Dedifferentiated amniotic fluid mesenchymal stem cell (primary cell): ENCODE measurements at regions not wholly inside any gene's neighbourhood (a gene's known extent, or its start where the extent isn't known, plus 50 kb on each side); places are given as distances from the start of the nearest gene placed in this dataset.

Experiments used
- DNase-seq: peaks from one replicate; pipeline ENCODE4 v3.0.0-alpha.2; 2016; ENCODE audit errors: extremely low spot score

DNA sequence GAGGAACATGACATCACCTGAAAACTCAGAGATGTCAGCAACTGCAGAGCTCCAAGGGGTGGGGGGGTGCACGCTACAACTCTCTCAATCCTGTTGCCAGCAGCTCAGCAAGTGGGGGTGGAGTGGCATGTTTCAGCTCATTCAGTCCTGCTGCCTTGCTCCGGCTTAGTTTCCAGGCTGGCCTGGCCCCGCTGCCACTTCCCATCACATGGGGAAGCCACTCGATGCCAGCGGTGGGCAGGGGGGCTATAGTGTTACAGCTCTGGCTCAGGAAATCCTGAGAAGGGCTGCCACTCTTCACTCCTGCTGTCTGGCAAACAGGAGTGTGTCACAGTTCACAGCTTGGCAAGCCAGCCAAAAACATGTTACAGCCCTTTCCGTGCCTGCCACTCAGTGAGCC, 356.5 kb upstream of the GULP1 start:
- DNase-seq, result no peak

- no peak for DNase-seq
These were observed 355.4 kb upstream of the GULP1 start for GRCh38 chr2:187936228-187936627.

- DNase-seq, result no peak
These were observed 352.5 kb upstream of the GULP1 start for GRCh38 chr2:187939180-187939579.

DNA sequence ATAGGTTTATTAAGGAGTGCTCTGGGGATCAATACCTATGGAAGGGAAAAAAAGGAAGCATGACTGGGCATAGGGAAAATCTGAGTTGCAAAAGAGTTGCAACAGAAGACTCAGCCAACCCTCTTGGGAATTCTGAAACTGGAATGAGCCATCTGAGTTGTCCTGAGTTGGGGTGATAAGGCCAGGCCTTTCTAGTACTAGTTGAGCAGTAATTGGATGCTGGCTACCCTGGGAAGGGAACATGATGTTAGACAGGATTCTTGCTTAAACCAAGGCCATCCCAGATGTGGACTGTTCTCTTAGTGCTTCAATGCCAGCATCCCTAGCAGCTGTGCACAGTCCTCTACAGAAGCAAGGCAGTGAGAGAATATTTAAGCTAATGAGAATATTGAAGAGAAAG, 348.8 kb upstream of the GULP1 start:
- DNase-seq, result no peak

- DNase-seq, result no peak
These were observed 347.8 kb upstream of the GULP1 start for GRCh38 chr2:187943772-187944369.

- no peak for DNase-seq
These were observed 341.8 kb upstream of the GULP1 start for GRCh38 chr2:187949859-187950258.

- DNase-seq, result no peak
These were observed 340.0 kb upstream of the GULP1 start for GRCh38 chr2:187951470-187952218.

- peak; percentile 15 for DNase-seq
These were observed 334.7 kb upstream of the GULP1 start for GRCh38 chr2:187956906-187957534.

- DNase-seq, result no peak
These were observed 331.9 kb upstream of the GULP1 start for GRCh38 chr2:187959821-187960220.

DNA sequence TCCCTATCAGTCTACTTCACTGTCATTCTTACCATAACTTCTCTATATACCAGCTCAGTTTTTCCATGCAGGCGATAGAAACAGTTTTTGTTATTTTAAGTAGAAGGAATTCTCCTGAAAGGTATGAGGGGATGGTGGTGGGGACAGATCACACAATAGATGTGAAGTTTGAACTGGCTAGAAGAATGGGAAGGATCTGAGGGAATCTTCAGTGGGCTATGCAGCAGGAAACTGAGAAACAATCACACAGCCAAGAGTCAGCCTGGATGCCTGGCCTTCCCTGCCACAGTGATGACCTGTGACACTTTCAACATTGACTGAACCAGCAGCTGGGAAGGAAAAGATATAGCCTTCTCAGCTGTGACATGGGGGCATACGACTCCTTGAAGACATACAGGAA, 329.1 kb upstream of the GULP1 start:
- no peak for DNase-seq

- no peak for DNase-seq
These were observed 326.9 kb upstream of the GULP1 start for GRCh38 chr2:187964746-187965145.

DNA sequence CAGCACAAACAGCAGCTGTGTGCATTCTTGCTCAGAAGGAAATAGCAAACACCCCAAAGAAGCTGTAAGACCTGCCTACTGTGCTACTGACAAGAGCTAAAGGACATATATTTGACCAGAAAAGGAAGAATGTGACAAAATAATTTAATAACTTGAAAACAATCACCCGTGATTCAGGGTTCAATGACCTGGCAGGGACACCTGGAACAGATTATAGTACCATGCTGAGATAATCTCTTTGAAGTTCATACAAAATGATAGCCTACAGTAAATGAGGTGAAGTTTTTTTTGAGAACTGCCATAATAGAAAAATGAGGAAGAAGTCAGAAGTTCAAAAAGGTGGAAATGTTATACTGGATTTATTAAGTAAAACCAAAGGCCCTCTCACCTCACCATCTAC, 324.8 kb upstream of the GULP1 start:
- DNase-seq, result no peak

- no peak for DNase-seq
These were observed 319.8 kb upstream of the GULP1 start for GRCh38 chr2:187971893-187972292.

- DNase-seq, result no peak
These were observed 315.3 kb upstream of the GULP1 start for GRCh38 chr2:187976259-187976985.

GRCh38 chr2:187976986-187977333, 314.7 kb upstream of the GULP1 start:
- DNase-seq, result no peak

GRCh38 chr2:187978356-187978755, 313.3 kb upstream of the GULP1 start:
- DNase-seq, result no peak

DNA sequence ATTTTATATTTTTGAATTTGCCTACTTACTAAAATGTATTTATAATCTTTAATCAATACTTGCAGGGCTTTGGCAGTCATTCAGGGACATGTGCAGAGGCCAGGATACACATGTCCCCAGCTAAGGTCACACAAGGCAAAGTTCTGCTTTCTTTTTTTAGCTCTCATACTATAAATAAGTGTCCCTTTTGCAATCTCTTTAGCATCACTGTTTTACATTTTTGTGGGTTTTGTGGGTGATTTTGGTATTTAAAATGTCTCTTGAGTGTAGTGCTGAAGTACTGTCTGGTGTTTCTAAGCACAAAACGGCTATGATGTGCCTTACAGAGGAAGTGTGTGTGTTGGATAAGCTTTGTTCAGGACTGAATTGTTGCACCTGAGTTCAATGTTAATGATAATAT, 309.0 kb upstream of the GULP1 start:
- DNase-seq, result peak; percentile 92

DNA sequence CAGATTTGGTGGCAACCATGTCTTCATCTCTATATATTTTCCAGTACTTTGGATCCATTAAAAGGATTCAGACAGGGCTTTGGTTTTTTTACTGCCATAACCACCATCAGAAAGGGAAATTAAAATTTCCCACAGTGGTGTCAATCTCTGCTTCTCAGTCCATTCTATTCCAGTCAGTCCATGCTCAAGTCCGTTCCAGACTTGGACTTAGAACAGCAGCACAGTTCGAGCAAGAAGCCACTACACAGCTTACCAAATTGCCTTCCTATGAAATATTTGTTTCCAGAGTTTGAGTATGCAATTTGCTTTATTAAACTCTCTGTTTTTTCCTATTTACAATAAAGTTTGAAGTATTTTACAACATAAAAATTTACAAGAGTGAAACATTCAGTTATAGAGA, 306.5 kb upstream of the GULP1 start:
- DNase-seq, result no peak

- DNase-seq, result no peak
These were observed 305.8 kb upstream of the GULP1 start for GRCh38 chr2:187985923-187986322.

DNA sequence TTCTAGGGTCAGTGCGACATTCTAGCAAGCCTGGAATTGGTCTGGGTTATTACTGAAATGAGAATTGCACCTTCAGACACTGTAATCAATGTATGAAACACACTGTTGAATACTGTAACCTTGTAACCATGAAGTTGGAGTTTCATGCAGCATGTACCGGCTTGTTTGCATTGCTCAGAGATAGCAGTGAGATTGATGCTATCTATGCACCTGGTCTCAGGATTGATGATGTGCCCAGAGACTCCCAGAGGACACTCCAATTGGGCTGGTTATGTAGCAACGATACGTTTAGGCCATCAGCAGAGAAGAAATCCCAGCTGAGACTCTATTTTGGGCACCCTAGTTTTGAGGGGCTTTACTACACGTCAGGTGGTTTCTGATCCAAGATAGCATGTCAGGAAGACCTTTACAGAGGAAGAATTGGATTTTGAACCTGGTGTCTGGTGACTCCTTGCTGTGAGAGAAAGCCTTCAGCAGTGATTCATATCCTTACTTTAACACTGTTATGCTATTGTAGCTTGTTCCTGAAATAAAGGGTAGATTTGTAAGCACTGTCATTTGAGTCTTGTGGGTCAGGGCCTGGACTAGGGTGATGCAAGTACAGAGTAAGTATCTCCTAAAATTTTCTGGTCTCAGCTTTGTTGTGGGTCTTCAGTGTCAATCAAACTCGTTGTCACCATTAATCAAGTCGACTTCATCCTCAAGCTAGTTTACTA, 305.1 kb upstream of the GULP1 start:
- DNase-seq, result no peak

DNA sequence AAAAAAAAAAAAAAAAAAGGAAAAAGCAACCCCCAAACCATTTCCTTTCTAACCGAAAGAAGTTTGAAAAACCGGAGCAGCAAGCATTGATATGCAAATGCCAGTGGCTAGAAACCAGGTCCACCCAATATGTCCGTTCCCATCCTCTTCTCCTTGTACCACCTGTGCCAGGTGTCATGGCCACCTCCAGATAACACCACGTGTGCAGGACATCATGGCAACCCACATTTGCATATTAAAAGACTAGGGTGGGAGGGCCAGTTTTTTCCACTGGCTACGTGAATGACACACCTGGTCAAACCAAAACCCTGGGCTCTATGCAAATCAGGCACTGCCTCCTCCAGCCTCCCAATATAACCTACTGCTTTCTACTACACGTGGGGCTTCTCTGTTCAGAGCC, 303.3 kb upstream of the GULP1 start:
- no peak for DNase-seq
